Lung (tissue), 11 donors: ENCODE measurements at regions not wholly inside any gene's neighbourhood (a gene's known extent, or its start where the extent isn't known, plus 50 kb on each side); places are given as distances from the start of the nearest gene placed in this dataset.

Experiments used
- ATAC-seq: fragments of 200-7000 bp; cut with Tn5 transposase; one replicate; pipeline ENCODE4 v1.9.1; 2020; ENCODE audit warnings: moderate number of reproducible peaks; ENCODE audit not compliant: insufficient read depth, low FRiP score
- DNase-seq, 3 donors: peaks; one replicate each; pipeline ENCODE4 v3.0.0-alpha.2; 2013 to 2017
- H3K27ac ChIP-seq, 2 donors: one replicate each; pipeline ENCODE4 v1.5.1; 2013; ENCODE audit warnings: mild to moderate bottlenecking in 2 of 2, moderate library complexity in 2 of 2, control low read depth in 1 of 2, inconsistent platforms in 1 of 2, low read depth in 1 of 2, low read length in 1 of 2
- H3K27me3 ChIP-seq, 3 donors: one replicate each; pipeline ENCODE4 v1.5.1; 2013; ENCODE audit warnings: low read length in 2 of 3; ENCODE audit not compliant: control insufficient read depth in 3 of 3, insufficient read depth in 3 of 3
- H3K36me3 ChIP-seq, 4 donors: one replicate each; pipeline ENCODE4 v1.5.1; 2013; ENCODE audit warnings: low read length in 4 of 4, mild to moderate bottlenecking in 1 of 4, moderate library complexity in 1 of 4; ENCODE audit not compliant: control insufficient read depth in 4 of 4, insufficient read depth in 4 of 4
- H3K4me1 ChIP-seq, 5 donors: one replicate each; pipeline ENCODE4 v1.5.1; 2013; ENCODE audit warnings: low read length in 5 of 5, mild to moderate bottlenecking in 2 of 5, moderate library complexity in 1 of 5; ENCODE audit not compliant: control insufficient read depth in 5 of 5, insufficient read depth in 5 of 5
- H3K4me3 ChIP-seq: one replicate; pipeline ENCODE4 v1.5.1; 2013; ENCODE audit warnings: mild to moderate bottlenecking, control low read depth, moderate library complexity
- H3K9ac ChIP-seq, 2 donors: one replicate each; pipeline ENCODE4 v1.5.1; 2013; ENCODE audit warnings: low read length in 2 of 2, control low read depth in 1 of 2; ENCODE audit not compliant: insufficient read depth in 1 of 2
- H3K9me3 ChIP-seq, 4 donors: one replicate each; pipeline ENCODE4 v1.5.1; 2013; ENCODE audit warnings: low read length in 3 of 4, mild to moderate bottlenecking in 1 of 4, moderate library complexity in 1 of 4; ENCODE audit not compliant: control insufficient read depth in 4 of 4, insufficient read depth in 3 of 4
- WGBS, 2 donors: extraction: QIAGEN DNeasy Blood & Tissue Kit; methylation state at CpG; one replicate each; pipeline ENCODE4 v1.1.7; 2013; 5-methylcytosine and 5-hydroxymethylcytosine counted together
- TF ChIP-seq, protein P1 (sequence below): IDR thresholded peaks from 2 replicates; pipeline ENCODE4 v1.5.1; 2012; ENCODE audit warnings: mild to moderate bottlenecking; ENCODE audit errors: control extremely low read depth, extremely low read depth
- donor health status: control.
- donor health status: control.
- donor health status: Bipolar disorder and iron deficiency.
- donor health status: healthy.
- donor health status: DM: yes; HTN: yes; CAD: no.

DNA sequence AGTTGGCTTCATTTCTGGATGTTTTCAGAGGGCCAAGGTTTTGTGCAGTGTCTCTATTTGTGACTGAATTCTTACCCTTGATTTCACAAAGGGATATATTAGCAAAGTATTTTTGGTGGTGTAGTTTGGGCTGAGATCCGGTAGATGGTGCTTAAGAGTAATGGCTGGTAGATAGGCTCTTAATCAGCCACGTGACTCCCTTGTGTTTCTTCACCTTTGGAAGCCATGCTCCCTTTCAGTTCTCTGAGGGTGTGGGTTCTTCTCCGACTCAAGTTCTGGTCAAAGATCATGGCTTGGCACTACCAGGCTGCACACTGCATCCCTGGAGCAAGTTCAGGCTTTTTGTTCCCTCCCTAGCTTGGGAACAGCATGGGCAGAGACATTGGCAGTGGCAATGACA is 887.3 kb downstream of the CDH8 start:
- Histone ChIP-seq H3K4me3 (no peak overlapping the region), H3K36me3 (no peaks in the 10 kb centered on the region), H3K4me1 (no peaks in the 10 kb centered on the region), H3K9ac (no peak overlapping the region), H3K27me3 (no peaks in the 10 kb centered on the region), H3K27ac (no peak overlapping the region), H3K9me3 (peaks cover 0 to 2% (median 0%) of the 10 kb centered on the region in 4 donors)
- no peak for ATAC-seq
- 75 to 80% methylated on average over 3 of the region's 3 CpGs for WGBS, 2 donors
- no peak for DNase-seq
- TF ChIP-seq, protein P1, sequence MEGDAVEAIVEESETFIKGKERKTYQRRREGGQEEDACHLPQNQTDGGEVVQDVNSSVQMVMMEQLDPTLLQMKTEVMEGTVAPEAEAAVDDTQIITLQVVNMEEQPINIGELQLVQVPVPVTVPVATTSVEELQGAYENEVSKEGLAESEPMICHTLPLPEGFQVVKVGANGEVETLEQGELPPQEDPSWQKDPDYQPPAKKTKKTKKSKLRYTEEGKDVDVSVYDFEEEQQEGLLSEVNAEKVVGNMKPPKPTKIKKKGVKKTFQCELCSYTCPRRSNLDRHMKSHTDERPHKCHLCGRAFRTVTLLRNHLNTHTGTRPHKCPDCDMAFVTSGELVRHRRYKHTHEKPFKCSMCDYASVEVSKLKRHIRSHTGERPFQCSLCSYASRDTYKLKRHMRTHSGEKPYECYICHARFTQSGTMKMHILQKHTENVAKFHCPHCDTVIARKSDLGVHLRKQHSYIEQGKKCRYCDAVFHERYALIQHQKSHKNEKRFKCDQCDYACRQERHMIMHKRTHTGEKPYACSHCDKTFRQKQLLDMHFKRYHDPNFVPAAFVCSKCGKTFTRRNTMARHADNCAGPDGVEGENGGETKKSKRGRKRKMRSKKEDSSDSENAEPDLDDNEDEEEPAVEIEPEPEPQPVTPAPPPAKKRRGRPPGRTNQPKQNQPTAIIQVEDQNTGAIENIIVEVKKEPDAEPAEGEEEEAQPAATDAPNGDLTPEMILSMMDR, result no peak

DNA sequence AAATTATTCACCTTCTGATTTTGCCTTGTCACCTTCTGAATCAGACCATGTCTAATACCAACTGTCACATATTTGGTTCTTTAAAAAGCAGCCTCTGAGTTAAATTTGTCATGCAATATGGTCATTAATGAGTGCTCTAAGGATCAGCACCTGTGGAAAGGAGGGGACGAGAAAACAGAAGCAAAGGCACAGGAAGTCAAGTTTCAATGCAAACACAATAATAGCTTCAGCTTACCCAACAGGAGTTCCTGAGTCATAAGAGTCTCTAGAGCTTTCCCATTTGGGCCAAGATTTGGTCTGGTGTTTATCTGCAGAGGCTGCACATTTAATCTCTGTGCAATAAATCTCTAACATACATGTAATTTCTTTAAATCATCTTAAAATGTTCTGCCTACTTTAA is 889.8 kb downstream of the CDH8 start:
- no peak for DNase-seq
- no peak overlapping the region for H3K9ac ChIP-seq
- TF ChIP-seq, protein P1, result no peak
- no peak for ATAC-seq
- WGBS, 2 donors, result 28 to 45% methylated on average over 1 of the region's 1 CpG
- H3K9me3 ChIP-seq, result no peaks in the 10 kb centered on the region
- H3K4me3 ChIP-seq, result no peak overlapping the region
- no peaks in the 10 kb centered on the region for H3K4me1 ChIP-seq
- H3K27ac ChIP-seq, result no peak overlapping the region
- H3K27me3 ChIP-seq, result no peaks in the 10 kb centered on the region
- no peaks in the 10 kb centered on the region for H3K36me3 ChIP-seq

DNA sequence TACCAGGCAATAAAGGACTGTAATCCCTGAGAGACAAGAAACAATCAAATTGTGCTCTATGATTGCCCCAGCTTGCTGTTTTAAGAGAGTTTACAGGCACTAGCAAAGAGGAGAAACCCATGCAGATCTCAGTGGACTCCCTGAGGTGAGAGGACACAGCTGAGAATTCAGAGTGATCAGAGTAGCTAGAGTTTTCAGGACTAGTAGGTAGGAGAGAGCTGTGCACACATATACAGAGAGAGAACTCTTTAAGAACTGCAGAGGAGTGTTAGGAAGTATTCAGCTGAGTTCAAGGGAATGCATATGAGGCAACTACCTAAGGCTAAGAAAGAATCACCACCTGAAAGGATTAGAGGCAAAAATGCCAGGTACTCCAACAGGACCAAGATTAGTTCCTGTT is 904.8 kb downstream of the CDH8 start:
- Histone ChIP-seq H3K36me3 (no peaks in the 10 kb centered on the region), H3K27ac (no peak overlapping the region), H3K9ac (no peak overlapping the region), H3K4me1 (no peaks in the 10 kb centered on the region), H3K4me3 (no peak overlapping the region), H3K9me3 (peaks cover 0 to 7% (median 0%) of the 10 kb centered on the region in 4 donors), H3K27me3 (no peaks in the 10 kb centered on the region)
- DNase-seq, result no peak
- no peak for ATAC-seq
- TF ChIP-seq, protein P1, result no peak

DNA sequence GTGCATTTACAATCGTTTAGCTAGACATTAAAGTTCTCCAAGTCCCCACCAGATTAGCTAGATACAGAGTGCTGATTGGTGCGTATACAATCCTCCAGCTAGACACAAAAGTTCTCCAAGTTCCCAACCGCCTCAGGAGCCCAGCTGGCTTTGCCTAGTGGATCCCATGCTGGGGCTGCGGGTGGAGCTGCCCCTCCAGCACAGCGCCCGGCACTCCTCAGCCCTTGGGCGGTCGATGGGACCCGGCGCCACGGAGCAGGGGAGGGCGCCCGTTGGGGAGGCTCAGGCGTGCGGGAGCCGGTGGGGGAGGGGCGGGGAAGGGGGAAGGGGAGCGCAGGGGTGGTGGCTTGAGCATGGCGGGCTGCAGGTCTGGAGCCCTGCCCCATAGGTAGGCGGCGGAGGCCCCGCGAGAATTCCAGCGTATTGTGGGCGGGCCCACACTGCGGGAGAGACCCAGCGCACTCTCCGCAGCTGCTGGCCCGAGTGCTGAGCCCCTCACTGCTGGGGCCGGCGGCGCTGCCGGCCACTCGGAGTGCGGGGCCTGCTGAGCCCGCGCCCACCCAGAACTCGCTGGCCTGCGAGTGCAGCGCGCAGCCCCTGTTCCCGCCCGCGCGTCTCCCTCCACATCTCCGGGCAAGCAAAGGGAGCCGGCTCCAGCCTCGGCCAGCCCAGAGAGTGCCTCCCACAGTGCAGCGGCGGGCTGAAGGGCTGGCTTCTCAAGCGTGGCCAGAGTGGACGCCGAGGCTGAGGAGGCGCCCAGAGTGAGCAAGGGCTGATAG is 907.5 kb downstream of the CDH8 start:
- ATAC-seq, result no peak
- peaks cover 0 to 7% (median 0%) of the 10 kb centered on the region in 4 donors for H3K9me3 ChIP-seq
- H3K4me3 ChIP-seq, result no peak overlapping the region
- no peak overlapping the region for H3K9ac ChIP-seq
- TF ChIP-seq, protein P1, result no peak
- DNase-seq, result no peak
- H3K36me3 ChIP-seq, result no peaks in the 10 kb centered on the region
- no peak overlapping the region for H3K27ac ChIP-seq
- H3K4me1 ChIP-seq, result no peaks in the 10 kb centered on the region
- WGBS, 2 donors, result 96 to 97% methylated on average over 54 of the region's 54 CpGs
- no peaks in the 10 kb centered on the region for H3K27me3 ChIP-seq
